ENCODE measurements at regions not wholly inside any gene's neighbourhood (a gene's known extent, or its start where the extent isn't known, plus 50 kb on each side); places are given as distances from the start of the nearest gene placed in this dataset.

DNA sequence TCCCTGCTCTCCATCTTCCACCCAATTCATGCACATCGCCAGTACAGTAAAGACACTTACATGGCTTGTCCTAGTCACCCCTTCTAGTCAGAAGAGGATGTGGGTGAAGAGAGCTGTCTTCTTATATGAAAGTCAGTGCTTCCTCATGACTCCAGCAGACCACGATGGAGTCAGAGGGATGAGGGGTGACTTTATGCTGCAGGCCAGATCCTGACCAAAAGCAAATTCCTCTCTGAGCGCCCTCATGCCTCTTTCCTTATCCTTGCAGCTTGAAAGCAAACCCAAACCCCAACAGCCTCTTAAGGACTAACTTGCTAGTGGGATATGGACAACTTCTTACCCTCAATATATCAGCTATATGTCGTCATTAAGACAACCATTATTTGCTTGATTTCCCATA, 348.2 kb upstream of the DUSP10 start:
- Mint-ChIP-seq H3K4me1 (ENCODE audit: low read depth) (no peaks in the 10 kb centered on the region), H3K4me3 (no peak overlapping the region), H3K27ac (no peak overlapping the region), H3K9me3 (no peaks in the 10 kb centered on the region), H3K27me3 (ENCODE audit: low read depth) (no peaks in the 10 kb centered on the region), H3K36me3 (ENCODE audit: low read depth) (no peaks in the 10 kb centered on the region)
- DNase-seq (ENCODE audit: low spot score), result no peak

DNA sequence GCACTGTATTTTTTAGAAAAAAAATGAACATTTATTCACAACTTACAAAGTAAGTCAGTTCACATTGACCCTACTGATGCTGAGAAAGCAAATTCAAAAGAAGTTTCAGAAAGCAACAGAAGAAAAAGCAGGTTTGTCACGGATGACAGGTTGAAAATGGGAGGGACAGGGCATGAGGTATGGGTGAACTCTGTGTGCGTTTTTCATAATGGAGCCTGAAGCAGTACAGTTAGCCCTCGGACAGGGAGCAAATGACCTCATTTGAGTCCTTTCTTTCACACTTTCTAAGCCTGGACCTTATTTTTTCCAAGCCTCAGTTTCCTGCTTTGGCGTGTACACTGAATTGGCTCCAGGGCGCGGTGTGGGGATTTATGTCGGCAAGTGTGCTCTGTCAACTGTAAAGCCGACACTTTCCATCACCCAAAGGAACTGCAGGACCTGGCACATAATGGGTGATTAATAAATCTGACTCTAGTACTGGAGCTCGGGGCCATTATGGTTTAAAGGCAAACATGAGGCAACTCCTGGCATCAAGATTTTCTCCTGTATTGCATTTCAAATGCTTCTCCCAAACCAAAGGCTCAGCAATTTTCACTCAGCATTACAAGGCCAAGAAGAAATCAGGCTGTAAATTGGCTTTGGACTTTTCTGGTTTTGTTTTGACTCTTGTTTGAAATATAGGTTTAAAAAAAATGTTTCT, 345.5 kb upstream of the DUSP10 start:
- Mint-ChIP-seq H3K4me1 (ENCODE audit: low read depth) (no peaks in the 10 kb centered on the region), H3K9me3 (no peaks in the 10 kb centered on the region), H3K27me3 (ENCODE audit: low read depth) (no peaks in the 10 kb centered on the region), H3K4me3 (no peak overlapping the region), H3K36me3 (ENCODE audit: low read depth) (no peaks in the 10 kb centered on the region), H3K27ac (no peak overlapping the region)
- DNase-seq (ENCODE audit: low spot score), result no peak

DNA sequence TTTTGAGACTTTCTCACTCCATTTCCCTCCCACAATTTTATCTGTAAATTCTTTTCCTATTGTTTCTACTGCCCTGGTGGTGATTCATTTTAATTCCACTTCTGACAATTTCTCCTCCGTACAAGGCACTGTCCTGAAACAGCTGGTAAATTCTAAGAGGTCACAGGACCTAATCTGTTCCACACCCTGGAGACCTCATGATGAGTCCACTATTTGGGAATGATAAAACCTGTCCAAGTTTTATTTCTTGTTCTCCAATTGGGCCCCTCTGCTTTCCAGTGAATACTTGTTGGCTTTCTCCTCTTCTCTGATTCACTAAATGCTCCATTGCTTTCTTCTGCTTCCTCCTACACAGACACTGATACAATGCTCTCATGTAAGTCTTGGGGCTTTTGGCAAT, 343.1 kb upstream of the DUSP10 start:
- no peak overlapping the region for H3K4me3 Mint-ChIP-seq
- peaks cover 1% of the 10 kb centered on the region for H3K27me3 Mint-ChIP-seq (ENCODE audit: low read depth)
- H3K9me3 Mint-ChIP-seq, result no peaks in the 10 kb centered on the region
- H3K36me3 Mint-ChIP-seq (ENCODE audit: low read depth), result no peaks in the 10 kb centered on the region
- H3K4me1 Mint-ChIP-seq (ENCODE audit: low read depth), result no peaks in the 10 kb centered on the region
- no peak for DNase-seq (ENCODE audit: low spot score)
- no peak overlapping the region for H3K27ac Mint-ChIP-seq

DNA sequence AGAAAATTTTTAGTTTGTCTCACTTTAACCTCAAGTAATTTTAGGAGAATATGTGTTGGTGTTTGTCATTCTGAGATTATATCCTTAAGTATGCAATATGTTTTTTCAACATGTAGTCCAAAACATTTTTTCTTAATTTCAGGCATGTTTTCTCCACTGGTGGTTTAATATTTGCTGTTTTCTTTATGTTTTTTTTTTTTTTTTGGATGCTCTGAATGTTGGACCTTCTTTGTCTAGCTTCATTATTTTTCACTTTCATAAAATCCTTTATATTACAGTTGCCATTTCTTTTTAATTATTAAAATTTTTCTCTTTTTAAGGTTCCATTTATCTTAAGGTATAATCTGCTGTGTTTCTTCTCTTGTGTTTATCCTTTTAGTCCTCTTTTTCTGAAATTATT, 342.2 kb upstream of the DUSP10 start:
- no peak for DNase-seq (ENCODE audit: low spot score)
- Mint-ChIP-seq H3K9me3 (no peaks in the 10 kb centered on the region), H3K4me3 (no peak overlapping the region), H3K4me1 (ENCODE audit: low read depth) (no peaks in the 10 kb centered on the region), H3K27ac (no peak overlapping the region), H3K27me3 (ENCODE audit: low read depth) (peaks cover 2% of the 10 kb centered on the region), H3K36me3 (ENCODE audit: low read depth) (no peaks in the 10 kb centered on the region)

DNA sequence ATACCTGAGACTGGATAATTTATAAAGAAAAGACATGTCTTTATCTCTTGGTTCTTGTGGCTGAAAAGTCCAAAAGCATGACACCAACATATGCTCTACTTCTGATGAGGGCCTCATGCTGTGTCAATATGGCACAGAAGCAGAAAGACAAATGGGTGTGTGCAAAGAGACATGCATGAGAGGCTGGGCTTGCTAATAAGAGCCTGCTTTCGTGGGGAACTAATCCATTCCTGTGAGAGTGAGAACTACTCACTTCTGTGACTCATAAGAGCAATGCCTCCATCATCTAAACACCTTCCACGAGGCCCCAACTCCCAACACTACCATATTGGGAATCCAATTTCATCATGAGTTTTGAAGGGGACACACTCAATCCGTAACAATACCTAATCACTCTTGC, 340.0 kb upstream of the DUSP10 start:
- Mint-ChIP-seq H3K4me3 (no peak overlapping the region), H3K27ac (no peak overlapping the region), H3K4me1 (ENCODE audit: low read depth) (no peaks in the 10 kb centered on the region), H3K27me3 (ENCODE audit: low read depth) (peaks cover 2% of the 10 kb centered on the region), H3K9me3 (no peaks in the 10 kb centered on the region), H3K36me3 (ENCODE audit: low read depth) (no peaks in the 10 kb centered on the region)
- DNase-seq (ENCODE audit: low spot score), result no peak

DNA sequence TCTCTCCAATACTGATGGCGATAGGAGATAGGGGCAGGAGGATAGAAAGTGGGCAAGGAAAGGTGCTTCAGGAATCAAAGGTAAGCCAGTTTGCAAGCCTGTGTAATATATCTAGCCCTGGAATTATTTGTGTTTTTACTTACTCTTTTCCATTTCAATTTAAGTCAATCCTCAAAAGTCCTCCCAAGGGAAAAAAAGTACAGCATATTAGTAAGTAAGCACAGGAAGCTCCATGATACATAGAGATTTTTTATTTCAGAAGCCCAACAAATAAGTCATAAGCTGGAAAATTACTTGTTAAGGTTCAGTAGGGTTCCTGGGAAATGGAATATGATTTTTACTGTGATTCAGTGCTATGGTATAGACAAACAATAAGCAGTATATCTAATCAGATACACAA, 337.7 kb upstream of the DUSP10 start:
- Mint-ChIP-seq H3K27ac (no peak overlapping the region), H3K4me1 (ENCODE audit: low read depth) (no peaks in the 10 kb centered on the region), H3K4me3 (no peak overlapping the region), H3K36me3 (ENCODE audit: low read depth) (no peaks in the 10 kb centered on the region), H3K9me3 (no peaks in the 10 kb centered on the region), H3K27me3 (ENCODE audit: low read depth) (peaks cover 2% of the 10 kb centered on the region)
- no peak for DNase-seq (ENCODE audit: low spot score)

DNA sequence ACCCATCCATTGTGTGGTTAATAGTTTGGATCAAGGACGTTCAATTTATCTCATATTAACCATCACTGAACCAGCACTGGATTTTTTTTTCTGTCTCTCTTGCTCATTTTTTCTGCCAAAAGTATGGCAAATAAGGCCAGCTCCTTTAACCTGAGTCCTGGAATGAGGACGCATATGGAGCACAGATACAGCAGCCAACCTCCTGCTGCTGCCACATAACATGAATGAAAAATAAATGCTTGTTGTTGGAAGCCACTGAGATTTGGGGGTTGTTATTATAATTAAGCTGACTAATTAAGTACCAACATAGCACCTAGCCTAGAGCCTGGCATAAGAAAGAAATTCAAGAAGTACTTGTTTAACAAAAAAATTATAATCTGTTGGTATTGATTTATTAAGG, 335.3 kb upstream of the DUSP10 start:
- H3K27me3 Mint-ChIP-seq (ENCODE audit: low read depth), result peaks cover 2% of the 10 kb centered on the region
- no peaks in the 10 kb centered on the region for H3K4me1 Mint-ChIP-seq (ENCODE audit: low read depth)
- H3K36me3 Mint-ChIP-seq (ENCODE audit: low read depth), result no peaks in the 10 kb centered on the region
- H3K4me3 Mint-ChIP-seq, result no peak overlapping the region
- no peak for DNase-seq (ENCODE audit: low spot score)
- H3K9me3 Mint-ChIP-seq, result no peaks in the 10 kb centered on the region
- H3K27ac Mint-ChIP-seq, result no peak overlapping the region

- no peak for DNase-seq (ENCODE audit: low spot score)
- H3K4me3 Mint-ChIP-seq, result no peak overlapping the region
- no peak overlapping the region for H3K27ac Mint-ChIP-seq
- H3K27me3 Mint-ChIP-seq (ENCODE audit: low read depth), result no peaks in the 10 kb centered on the region
- no peaks in the 10 kb centered on the region for H3K36me3 Mint-ChIP-seq (ENCODE audit: low read depth)
- no peaks in the 10 kb centered on the region for H3K4me1 Mint-ChIP-seq (ENCODE audit: low read depth)
- no peaks in the 10 kb centered on the region for H3K9me3 Mint-ChIP-seq
Observed at GRCh38 chr1:222074317-222074716, 332.4 kb upstream of the DUSP10 start.

GRCh38 chr1:222073307-222073995, 331.6 kb upstream of the DUSP10 start:
- Mint-ChIP-seq H3K4me3 (no peak overlapping the region), H3K4me1 (ENCODE audit: low read depth) (no peaks in the 10 kb centered on the region), H3K36me3 (ENCODE audit: low read depth) (no peaks in the 10 kb centered on the region), H3K27ac (no peak overlapping the region), H3K9me3 (no peaks in the 10 kb centered on the region), H3K27me3 (ENCODE audit: low read depth) (no peaks in the 10 kb centered on the region)
- DNase-seq (ENCODE audit: low spot score), result no peak

DNA sequence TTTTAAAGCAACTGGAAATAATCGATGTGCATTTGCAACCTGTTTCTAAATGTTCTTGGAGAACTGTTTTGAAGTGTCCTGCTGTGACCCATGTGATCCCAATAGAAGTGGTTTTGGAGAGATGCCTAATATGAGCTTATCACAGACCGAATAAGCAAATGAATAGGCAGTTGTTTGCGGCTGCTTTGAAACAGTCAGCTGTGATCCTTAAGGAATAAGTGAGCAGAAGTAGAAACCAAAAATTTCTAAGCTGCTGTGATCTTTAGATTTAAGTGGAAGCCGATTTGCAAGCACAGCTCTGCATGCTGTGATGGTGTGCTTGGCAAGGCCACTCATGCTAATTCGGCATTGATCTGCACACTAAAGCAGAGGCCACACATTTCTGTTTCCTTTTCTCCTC, 329.5 kb upstream of the DUSP10 start:
- H3K27me3 Mint-ChIP-seq (ENCODE audit: low read depth), result no peaks in the 10 kb centered on the region
- no peak for DNase-seq (ENCODE audit: low spot score)
- no peaks in the 10 kb centered on the region for H3K36me3 Mint-ChIP-seq (ENCODE audit: low read depth)
- no peaks in the 10 kb centered on the region for H3K9me3 Mint-ChIP-seq
- H3K4me1 Mint-ChIP-seq (ENCODE audit: low read depth), result no peaks in the 10 kb centered on the region
- no peak overlapping the region for H3K4me3 Mint-ChIP-seq
- H3K27ac Mint-ChIP-seq, result no peak overlapping the region

DNA sequence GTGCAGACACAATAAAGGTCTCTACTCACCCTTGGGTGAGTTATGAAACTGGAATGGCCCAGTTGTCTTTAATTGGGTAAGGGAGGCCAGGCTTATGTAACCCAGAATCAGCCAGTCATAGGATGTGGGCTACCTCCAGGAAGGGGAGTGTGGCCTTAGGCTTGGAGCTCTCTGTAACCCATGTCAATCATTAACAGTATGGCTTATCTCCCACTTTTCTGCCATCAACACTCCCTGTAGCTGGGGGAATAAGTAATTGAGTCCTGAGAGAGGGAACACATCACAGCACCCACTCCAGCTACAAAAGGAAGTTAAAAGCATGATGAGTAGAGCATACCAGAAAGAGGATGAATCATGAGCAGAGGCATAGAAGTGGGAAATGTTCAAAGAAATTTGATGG, 327.0 kb upstream of the DUSP10 start:
- H3K9me3 Mint-ChIP-seq, result peaks cover 6% of the 10 kb centered on the region
- H3K27ac Mint-ChIP-seq, result no peak overlapping the region
- no peak overlapping the region for H3K4me3 Mint-ChIP-seq
- H3K27me3 Mint-ChIP-seq (ENCODE audit: low read depth), result no peaks in the 10 kb centered on the region
- no peak for DNase-seq (ENCODE audit: low spot score)
- H3K4me1 Mint-ChIP-seq (ENCODE audit: low read depth), result no peaks in the 10 kb centered on the region
- no peaks in the 10 kb centered on the region for H3K36me3 Mint-ChIP-seq (ENCODE audit: low read depth)

DNA sequence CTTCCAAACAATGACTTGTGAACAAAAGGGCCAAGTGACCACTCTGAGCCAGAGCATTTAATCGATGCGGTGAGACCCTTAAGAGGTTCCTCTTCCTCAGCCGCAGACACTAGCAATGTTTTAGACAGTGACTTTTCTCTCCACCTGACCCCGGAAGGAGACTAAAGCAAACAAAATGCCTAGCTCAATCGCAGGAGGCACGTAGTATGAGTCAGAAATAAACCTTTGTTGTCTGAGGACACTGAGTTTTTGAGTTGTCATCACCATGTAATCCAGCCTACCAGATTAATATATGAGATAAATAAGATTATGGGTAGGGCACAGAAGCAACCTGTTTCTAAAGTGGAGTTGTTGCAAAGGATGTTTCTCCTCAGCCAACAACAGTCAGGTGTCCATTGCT, 326.2 kb upstream of the DUSP10 start:
- Mint-ChIP-seq H3K27me3 (ENCODE audit: low read depth) (no peaks in the 10 kb centered on the region), H3K27ac (no peak overlapping the region), H3K4me3 (no peak overlapping the region), H3K36me3 (ENCODE audit: low read depth) (no peaks in the 10 kb centered on the region), H3K9me3 (peaks cover 7% of the 10 kb centered on the region), H3K4me1 (ENCODE audit: low read depth) (no peaks in the 10 kb centered on the region)
- DNase-seq (ENCODE audit: low spot score), result no peak

GRCh38 chr1:222066539-222066938, 324.6 kb upstream of the DUSP10 start:
- peaks cover 7% of the 10 kb centered on the region for H3K9me3 Mint-ChIP-seq
- H3K27me3 Mint-ChIP-seq (ENCODE audit: low read depth), result no peaks in the 10 kb centered on the region
- no peak overlapping the region for H3K27ac Mint-ChIP-seq
- H3K4me3 Mint-ChIP-seq, result no peak overlapping the region
- no peaks in the 10 kb centered on the region for H3K36me3 Mint-ChIP-seq (ENCODE audit: low read depth)
- H3K4me1 Mint-ChIP-seq (ENCODE audit: low read depth), result no peaks in the 10 kb centered on the region
- no peak for DNase-seq (ENCODE audit: low spot score)

GRCh38 chr1:222065234-222065633, 323.3 kb upstream of the DUSP10 start:
- Mint-ChIP-seq H3K4me3 (no peak overlapping the region), H3K4me1 (ENCODE audit: low read depth) (no peaks in the 10 kb centered on the region), H3K27me3 (ENCODE audit: low read depth) (no peaks in the 10 kb centered on the region), H3K36me3 (ENCODE audit: low read depth) (no peaks in the 10 kb centered on the region), H3K27ac (no peak overlapping the region), H3K9me3 (peaks cover 7% of the 10 kb centered on the region)
- no peak for DNase-seq (ENCODE audit: low spot score)

All from T-helper 2 cell treated with Interferon-gamma antibody and Interleukin-4, amounts not matched to agents 5 μg/mL and 100 μg/mL, for 36 hours (primary cell).